ENCODE measurements at regions not wholly inside any gene's neighbourhood (a gene's known extent, or its start where the extent isn't known, plus 50 kb on each side); places are given as distances from the start of the nearest gene placed in this dataset.

- H3K4me1 Mint-ChIP-seq (ENCODE audit: low read depth): peaks cover 26% of the 10 kb centered on the region
- no peak overlapping the region for H3K27ac Mint-ChIP-seq
- H3K9me3 Mint-ChIP-seq (ENCODE audit: low read depth): no peaks in the 10 kb centered on the region
- no peak for DNase-seq (ENCODE audit: low spot score, unreplicated experiment)
- no peaks in the 10 kb centered on the region for H3K36me3 Mint-ChIP-seq (ENCODE audit: insufficient read depth)
- H3K4me3 Mint-ChIP-seq (ENCODE audit: low read depth): no peak overlapping the region
- no peaks in the 10 kb centered on the region for H3K27me3 Mint-ChIP-seq
- TF ChIP-seq, protein P1, sequence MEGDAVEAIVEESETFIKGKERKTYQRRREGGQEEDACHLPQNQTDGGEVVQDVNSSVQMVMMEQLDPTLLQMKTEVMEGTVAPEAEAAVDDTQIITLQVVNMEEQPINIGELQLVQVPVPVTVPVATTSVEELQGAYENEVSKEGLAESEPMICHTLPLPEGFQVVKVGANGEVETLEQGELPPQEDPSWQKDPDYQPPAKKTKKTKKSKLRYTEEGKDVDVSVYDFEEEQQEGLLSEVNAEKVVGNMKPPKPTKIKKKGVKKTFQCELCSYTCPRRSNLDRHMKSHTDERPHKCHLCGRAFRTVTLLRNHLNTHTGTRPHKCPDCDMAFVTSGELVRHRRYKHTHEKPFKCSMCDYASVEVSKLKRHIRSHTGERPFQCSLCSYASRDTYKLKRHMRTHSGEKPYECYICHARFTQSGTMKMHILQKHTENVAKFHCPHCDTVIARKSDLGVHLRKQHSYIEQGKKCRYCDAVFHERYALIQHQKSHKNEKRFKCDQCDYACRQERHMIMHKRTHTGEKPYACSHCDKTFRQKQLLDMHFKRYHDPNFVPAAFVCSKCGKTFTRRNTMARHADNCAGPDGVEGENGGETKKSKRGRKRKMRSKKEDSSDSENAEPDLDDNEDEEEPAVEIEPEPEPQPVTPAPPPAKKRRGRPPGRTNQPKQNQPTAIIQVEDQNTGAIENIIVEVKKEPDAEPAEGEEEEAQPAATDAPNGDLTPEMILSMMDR (IDR thresholded peaks at IDR 0.05; ENCODE audit: unreplicated experiment): no peak
Measured at GRCh38 chr5:167810573-167810972, 480.9 kb upstream of the WWC1 start.

DNA sequence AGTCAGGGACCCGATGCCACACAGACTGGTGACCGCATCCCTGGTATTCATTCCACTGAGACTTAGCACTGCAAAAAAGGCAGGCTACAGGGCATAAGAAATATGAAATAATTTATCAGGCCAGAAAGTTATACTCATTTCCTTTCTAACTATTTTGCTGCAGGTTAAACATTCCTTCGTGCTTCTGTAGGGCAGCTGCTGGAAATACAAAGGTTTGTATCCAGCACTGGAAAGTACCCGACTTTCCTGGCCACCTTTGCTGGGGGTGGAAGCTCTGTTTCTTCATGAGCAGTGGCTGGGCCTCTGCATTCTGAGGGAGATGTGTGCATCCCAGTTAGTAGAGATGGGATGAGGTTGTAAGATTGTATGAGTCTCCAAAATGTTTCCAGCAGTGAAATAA lies 478.6 kb upstream of the WWC1 start:
- Mint-ChIP-seq H3K27ac (no peak overlapping the region), H3K27me3 (no peaks in the 10 kb centered on the region), H3K36me3 (ENCODE audit: insufficient read depth) (no peaks in the 10 kb centered on the region), H3K4me1 (ENCODE audit: low read depth) (peaks cover 25% of the 10 kb centered on the region), H3K4me3 (ENCODE audit: low read depth) (no peak overlapping the region), H3K9me3 (ENCODE audit: low read depth) (no peaks in the 10 kb centered on the region)
- DNase-seq (ENCODE audit: low spot score, unreplicated experiment): no peak
- TF ChIP-seq, protein P1 (IDR thresholded peaks at IDR 0.05; ENCODE audit: unreplicated experiment): no peak

DNA sequence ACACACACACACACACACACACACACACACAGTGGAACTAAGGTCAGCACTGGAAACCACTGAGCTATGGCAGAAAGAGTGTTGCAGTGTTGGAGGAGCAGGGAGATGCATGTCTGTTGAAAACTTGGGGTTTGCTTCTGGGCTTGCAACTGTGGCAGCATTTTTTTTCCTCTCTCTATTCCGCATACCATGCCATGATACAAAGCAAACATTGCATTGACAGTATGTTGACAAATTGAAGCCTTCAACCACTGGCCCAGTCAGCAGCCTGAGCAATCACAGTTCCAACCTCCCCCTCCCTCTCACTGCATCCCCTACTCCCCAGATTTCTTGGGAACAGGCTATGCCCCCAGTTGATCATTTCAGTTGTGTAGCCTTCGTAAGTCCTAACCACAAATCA lies 478.1 kb upstream of the WWC1 start:
- H3K27ac Mint-ChIP-seq: no peak overlapping the region
- peaks cover 25% of the 10 kb centered on the region for H3K4me1 Mint-ChIP-seq (ENCODE audit: low read depth)
- H3K36me3 Mint-ChIP-seq (ENCODE audit: insufficient read depth): no peaks in the 10 kb centered on the region
- no peak overlapping the region for H3K4me3 Mint-ChIP-seq (ENCODE audit: low read depth)
- H3K9me3 Mint-ChIP-seq (ENCODE audit: low read depth): no peaks in the 10 kb centered on the region
- no peaks in the 10 kb centered on the region for H3K27me3 Mint-ChIP-seq
- DNase-seq (ENCODE audit: low spot score, unreplicated experiment): no peak
- TF ChIP-seq, protein P1 (IDR thresholded peaks at IDR 0.05; ENCODE audit: unreplicated experiment): no peak

DNA sequence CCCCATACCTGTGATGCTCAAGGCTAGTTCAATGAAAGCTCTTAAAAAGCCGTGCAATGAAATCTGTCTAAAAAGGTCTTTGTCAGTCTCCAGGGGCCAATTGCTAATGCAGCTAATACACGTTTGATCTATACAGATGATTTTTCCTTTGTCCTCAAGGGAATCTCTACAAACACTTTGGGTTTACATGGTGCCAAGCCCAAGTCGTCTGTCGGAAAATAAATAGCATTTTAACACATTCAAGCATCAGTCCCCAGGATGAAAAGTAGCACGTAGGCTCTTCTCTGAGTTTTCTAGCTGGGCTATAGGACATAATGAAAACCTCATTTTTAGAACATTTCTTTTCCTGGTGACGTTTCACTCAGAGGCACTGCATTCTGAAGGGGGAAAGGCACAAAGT lies 477.4 kb upstream of the WWC1 start:
- Mint-ChIP-seq H3K4me1 (ENCODE audit: low read depth) (peaks cover 25% of the 10 kb centered on the region), H3K27ac (no peak overlapping the region), H3K9me3 (ENCODE audit: low read depth) (no peaks in the 10 kb centered on the region), H3K27me3 (no peaks in the 10 kb centered on the region), H3K36me3 (ENCODE audit: insufficient read depth) (no peaks in the 10 kb centered on the region), H3K4me3 (ENCODE audit: low read depth) (no peak overlapping the region)
- TF ChIP-seq, protein P1 (IDR thresholded peaks at IDR 0.05; ENCODE audit: unreplicated experiment): no peak
- DNase-seq (ENCODE audit: low spot score, unreplicated experiment): no peak

GRCh38 chr5:167814828-167815227 lies 476.6 kb upstream of the WWC1 start:
- TF ChIP-seq, protein P1 (IDR thresholded peaks at IDR 0.05; ENCODE audit: unreplicated experiment): no peak
- no peak overlapping the region for H3K4me3 Mint-ChIP-seq (ENCODE audit: low read depth)
- H3K9me3 Mint-ChIP-seq (ENCODE audit: low read depth): no peaks in the 10 kb centered on the region
- no peak overlapping the region for H3K27ac Mint-ChIP-seq
- no peak for DNase-seq (ENCODE audit: low spot score, unreplicated experiment)
- H3K4me1 Mint-ChIP-seq (ENCODE audit: low read depth): peaks cover 22% of the 10 kb centered on the region
- no peaks in the 10 kb centered on the region for H3K27me3 Mint-ChIP-seq
- no peaks in the 10 kb centered on the region for H3K36me3 Mint-ChIP-seq (ENCODE audit: insufficient read depth)
